Lung microvascular endothelial cell (primary cell): ENCODE measurements at regions not wholly inside any gene's neighbourhood (a gene's known extent, or its start where the extent isn't known, plus 50 kb on each side); places are given as distances from the start of the nearest gene placed in this dataset.

Source experiments
- DNase-seq, 2 donors: peaks; one replicate each; pipeline versions ENCODE4 v3.0.0 to v3.0.0-alpha.2; 2010; ENCODE audit warnings: low read depth in 2 of 2

DNA sequence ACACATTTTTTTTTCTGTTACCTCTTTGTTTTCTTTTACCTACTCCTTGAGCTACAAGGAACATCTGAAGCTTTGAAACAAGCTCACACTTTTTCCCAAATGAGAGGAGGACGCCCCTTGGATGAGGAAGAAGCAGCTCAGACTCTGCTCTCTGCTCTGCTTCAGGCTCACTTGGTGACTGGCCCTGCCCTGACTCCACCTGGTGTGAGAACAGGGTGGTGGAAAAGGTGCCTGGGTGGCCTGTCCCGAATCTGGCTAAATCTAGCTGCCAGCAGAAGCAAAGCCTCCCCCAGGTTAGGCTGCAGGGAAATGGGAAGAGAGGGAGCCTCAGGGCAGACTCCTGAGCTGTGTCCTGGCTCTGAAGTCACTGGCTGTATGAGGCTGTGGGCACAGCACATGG, 68.0 kb upstream of the CEACAM8 start:
- DNase-seq: no peak

DNA sequence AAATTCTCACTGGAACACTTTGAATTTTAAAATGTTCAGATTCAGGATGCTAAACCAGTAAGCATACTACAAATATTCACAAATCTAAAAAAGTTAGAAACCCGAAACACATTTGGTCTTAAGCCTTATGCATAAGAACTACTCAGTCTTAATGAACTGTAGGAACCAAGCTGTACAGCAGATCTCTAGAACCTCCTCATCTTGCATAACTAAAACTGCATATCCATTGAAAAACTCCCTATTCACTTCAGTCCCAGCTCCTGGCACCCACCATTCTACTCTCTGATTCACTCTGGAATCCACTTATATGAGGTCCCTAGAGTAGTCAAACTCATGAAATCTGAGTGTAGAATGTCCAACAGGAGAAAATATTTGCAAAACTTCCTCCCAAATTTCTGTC, 65.6 kb upstream of the CEACAM8 start:
- DNase-seq: no peak

DNA sequence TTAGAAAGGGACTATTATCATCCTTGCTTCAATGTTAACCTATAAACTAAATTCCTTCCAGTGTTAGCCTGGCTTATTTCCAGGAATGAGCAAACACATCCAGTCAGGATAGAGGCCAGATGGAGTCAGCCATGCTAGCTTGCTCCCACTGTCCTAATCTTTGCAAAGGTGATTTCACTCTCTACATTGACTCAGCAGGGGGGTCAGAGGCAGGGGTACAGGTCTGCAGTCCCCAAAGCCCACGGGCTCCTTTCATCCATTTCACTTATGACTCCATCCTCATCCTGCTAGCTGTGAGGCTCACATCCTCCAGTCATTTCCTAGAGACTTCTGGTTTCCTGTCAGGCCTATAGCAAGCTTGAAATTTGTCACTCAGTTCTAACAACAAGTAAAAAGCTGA, 63.4 kb upstream of the CEACAM8 start:
- DNase-seq: peak; percentile 79 to 89

DNA sequence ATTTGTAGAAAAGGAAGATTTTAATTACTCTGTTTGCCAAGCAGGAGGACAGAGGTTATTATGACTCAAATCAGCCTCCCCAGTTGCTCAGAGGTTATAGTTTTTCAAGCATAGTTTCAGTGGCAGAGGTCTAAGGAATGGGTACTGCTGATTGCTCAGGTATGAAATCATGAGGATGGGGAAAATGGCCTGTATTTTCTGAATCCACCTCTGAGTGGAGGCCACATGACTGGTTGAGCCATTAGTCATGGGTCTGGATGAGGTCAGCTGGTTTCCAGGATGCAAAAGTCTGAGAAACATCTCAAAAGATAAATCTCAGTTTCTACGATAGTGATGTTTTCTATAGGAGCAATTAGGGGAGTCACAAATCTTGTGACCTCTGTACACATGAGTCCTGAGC, 62.8 kb upstream of the CEACAM8 start:
- peak; percentile 58 to 90 for DNase-seq

DNA sequence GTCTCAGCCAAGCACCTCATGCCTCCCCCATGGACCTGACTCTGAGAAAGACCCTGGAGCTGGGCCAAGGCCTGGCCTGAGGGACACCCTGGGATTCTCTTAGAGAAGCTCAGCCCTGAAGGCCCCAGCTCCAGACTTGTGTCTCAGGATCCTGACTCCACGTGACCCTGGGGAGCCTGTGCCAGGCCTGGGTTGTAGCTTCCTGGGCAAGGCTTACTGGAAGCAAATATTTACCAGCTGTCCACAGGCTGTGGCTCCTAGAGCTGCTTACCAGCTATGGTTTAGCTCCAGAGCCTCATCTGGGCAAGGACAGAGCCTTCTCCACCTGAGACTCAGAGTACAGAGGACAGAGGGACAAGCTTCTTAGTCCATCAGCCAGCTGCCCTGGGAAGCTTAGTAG, 61.0 kb upstream of the CEACAM8 start:
- peak in 1 of 2 donors; percentile 19 for DNase-seq

DNA sequence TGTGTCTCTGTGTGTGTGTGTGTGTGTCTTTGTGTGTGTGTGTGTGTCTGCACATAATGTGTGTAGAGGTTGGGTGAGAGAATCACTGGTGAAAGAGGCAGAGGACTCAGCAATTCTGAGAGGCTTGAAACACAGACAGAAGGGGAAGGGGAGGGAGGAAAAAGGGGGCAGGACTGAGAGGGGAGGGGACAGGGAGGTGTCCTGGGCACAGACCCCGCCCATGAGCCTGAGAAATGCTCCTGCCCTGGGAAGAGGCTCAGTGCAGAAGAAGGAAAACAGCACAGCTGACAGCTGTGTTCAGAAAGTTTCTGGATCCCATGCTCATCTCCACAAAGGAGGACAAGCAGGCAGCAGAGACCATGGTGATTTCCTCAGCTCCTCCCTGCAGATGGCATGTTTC, 59.1 kb upstream of the CEACAM8 start:
- peak; percentile 7 to 22 for DNase-seq

DNA sequence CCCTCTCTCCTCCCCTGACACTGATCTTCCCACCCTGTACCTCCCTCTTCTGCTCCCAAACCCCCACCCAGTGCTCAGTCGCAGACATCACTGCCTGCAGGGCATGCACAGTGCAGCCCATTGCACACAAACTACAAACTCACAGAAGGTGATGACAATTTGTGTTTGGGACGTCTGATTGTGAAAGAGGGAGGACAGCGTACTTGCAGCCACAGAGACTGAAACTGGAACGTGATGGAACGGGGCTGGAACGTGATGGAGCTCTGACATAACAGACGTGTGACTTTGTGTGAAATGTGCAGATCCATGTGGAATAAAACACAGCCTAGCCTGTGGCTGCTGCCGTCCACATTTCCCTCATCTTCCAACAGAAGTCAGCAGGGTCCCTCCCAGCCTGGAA, 57.3 kb upstream of the CEACAM8 start:
- DNase-seq: no peak
